ENCODE measurements at regions not wholly inside any gene's neighbourhood (a gene's known extent, or its start where the extent isn't known, plus 50 kb on each side); places are given as distances from the start of the nearest gene placed in this dataset.

GRCh38 chr5:60446917-60447316 lies 253.0 kb downstream of the DEPDC1B start:
- TF ChIP-seq, protein P1, sequence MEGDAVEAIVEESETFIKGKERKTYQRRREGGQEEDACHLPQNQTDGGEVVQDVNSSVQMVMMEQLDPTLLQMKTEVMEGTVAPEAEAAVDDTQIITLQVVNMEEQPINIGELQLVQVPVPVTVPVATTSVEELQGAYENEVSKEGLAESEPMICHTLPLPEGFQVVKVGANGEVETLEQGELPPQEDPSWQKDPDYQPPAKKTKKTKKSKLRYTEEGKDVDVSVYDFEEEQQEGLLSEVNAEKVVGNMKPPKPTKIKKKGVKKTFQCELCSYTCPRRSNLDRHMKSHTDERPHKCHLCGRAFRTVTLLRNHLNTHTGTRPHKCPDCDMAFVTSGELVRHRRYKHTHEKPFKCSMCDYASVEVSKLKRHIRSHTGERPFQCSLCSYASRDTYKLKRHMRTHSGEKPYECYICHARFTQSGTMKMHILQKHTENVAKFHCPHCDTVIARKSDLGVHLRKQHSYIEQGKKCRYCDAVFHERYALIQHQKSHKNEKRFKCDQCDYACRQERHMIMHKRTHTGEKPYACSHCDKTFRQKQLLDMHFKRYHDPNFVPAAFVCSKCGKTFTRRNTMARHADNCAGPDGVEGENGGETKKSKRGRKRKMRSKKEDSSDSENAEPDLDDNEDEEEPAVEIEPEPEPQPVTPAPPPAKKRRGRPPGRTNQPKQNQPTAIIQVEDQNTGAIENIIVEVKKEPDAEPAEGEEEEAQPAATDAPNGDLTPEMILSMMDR (tag by site-specific recombination; IDR thresholded peaks at IDR 0.05) = no peak
- TF ChIP-seq ZNF274 (IDR thresholded peaks at IDR 0.05; ENCODE audit: low read length) (no peak), ZNF274 (tag by site-specific recombination; IDR thresholded peaks at IDR 0.05; ENCODE audit: borderline replicate concordance) (no peak), KLF16 (tag by site-specific recombination; IDR thresholded peaks at IDR 0.05) (no peak), REST (tag by site-specific recombination; IDR thresholded peaks at IDR 0.05) (no peak), YY1 (tag by site-specific recombination; IDR thresholded peaks at IDR 0.05) (no peak), ZNF707 (tag by site-specific recombination; IDR thresholded peaks at IDR 0.05) (no peak), ZNF157 (tag by site-specific recombination; IDR thresholded peaks at IDR 0.05) (no peak), ZNF449 (tag by site-specific recombination; IDR thresholded peaks at IDR 0.05) (no peak), ZNF24 (tag by site-specific recombination; IDR thresholded peaks at IDR 0.05) (no peak), ZNF629 (tag by site-specific recombination; IDR thresholded peaks at IDR 0.05) (no peak), ZNF704 (tag by site-specific recombination; IDR thresholded peaks at IDR 0.05) (no peak)
